ENCODE measurements at regions not wholly inside any gene's neighbourhood (a gene's known extent, or its start where the extent isn't known, plus 50 kb on each side); places are given as distances from the start of the nearest gene placed in this dataset.

- DNase-seq (ENCODE audit: low read depth) = no peak
- no peak overlapping the region for H3K4me3 ChIP-seq (ENCODE audit: control insufficient read depth, low read depth, low read length)
- TF ChIP-seq CTCF (IDR thresholded peaks at IDR 0.05; ENCODE audit: control insufficient read depth, insufficient read depth, low read depth, low read length, missing control alignments) = no peak
Measured at GRCh38 chr21:22235866-22236590, 1237.8 kb downstream of the NCAM2 start.

- DNase-seq (ENCODE audit: low read depth) = no peak
- TF ChIP-seq CTCF (IDR thresholded peaks at IDR 0.05; ENCODE audit: control insufficient read depth, insufficient read depth, low read depth, low read length, missing control alignments) = no peak
- no peak overlapping the region for H3K4me3 ChIP-seq (ENCODE audit: control insufficient read depth, low read depth, low read length)
Measured at GRCh38 chr21:22244516-22244915, 1246.3 kb downstream of the NCAM2 start.

GRCh38 chr21:22250355-22250754 is 1252.1 kb downstream of the NCAM2 start:
- no peak for DNase-seq (ENCODE audit: low read depth)
- no peak for TF ChIP-seq CTCF (IDR thresholded peaks at IDR 0.05; ENCODE audit: control insufficient read depth, insufficient read depth, low read depth, low read length, missing control alignments)
- no peak overlapping the region for H3K4me3 ChIP-seq (ENCODE audit: control insufficient read depth, low read depth, low read length)

- no peak for TF ChIP-seq CTCF (IDR thresholded peaks at IDR 0.05; ENCODE audit: control insufficient read depth, insufficient read depth, low read depth, low read length, missing control alignments)
- no peak overlapping the region for H3K4me3 ChIP-seq (ENCODE audit: control insufficient read depth, low read depth, low read length)
- no peak for DNase-seq (ENCODE audit: low read depth)
Measured at GRCh38 chr21:22253761-22254160, 1255.6 kb downstream of the NCAM2 start.

- DNase-seq (ENCODE audit: low read depth) = no peak
- TF ChIP-seq CTCF (IDR thresholded peaks at IDR 0.05; ENCODE audit: control insufficient read depth, insufficient read depth, low read depth, low read length, missing control alignments) = no peak
- no peak overlapping the region for H3K4me3 ChIP-seq (ENCODE audit: control insufficient read depth, low read depth, low read length)
Measured at GRCh38 chr21:22258821-22259220, 1260.6 kb downstream of the NCAM2 start.

- TF ChIP-seq CTCF (IDR thresholded peaks at IDR 0.05; ENCODE audit: control insufficient read depth, insufficient read depth, low read depth, low read length, missing control alignments) = no peak
- DNase-seq (ENCODE audit: low read depth) = no peak
Measured at GRCh38 chr21:22260274-22260673, 1262.1 kb downstream of the NCAM2 start.

More at GRCh38 chr21:22260274-22260673, 1262.1 kb downstream of the NCAM2 start:
- no peak overlapping the region for H3K4me3 ChIP-seq (ENCODE audit: control insufficient read depth, low read depth, low read length)
